ENCODE measurements at regions not wholly inside any gene's neighbourhood (a gene's known extent, or its start where the extent isn't known, plus 50 kb on each side); places are given as distances from the start of the nearest gene placed in this dataset.

GRCh38 chr11:122353561-122353960 is 237.5 kb upstream of the BLID start:
- Histone ChIP-seq H3K27me3 (no peaks in the 10 kb centered on the region), H3K9me3 (no peaks in the 10 kb centered on the region), H3K4me3 (no peak overlapping the region), H3K27ac (no peak overlapping the region), H3K4me1 (no peaks in the 10 kb centered on the region), H3K36me3 (replicated peaks in 1 of 2; ENCODE audit: insufficient read depth in 1 of 2, low read depth in 2 of 2) (no peaks in the 10 kb centered on the region)
- TF ChIP-seq POLR2A (IDR thresholded peaks at IDR 0.05): no peak
- no peak for TF ChIP-seq CTCF (IDR thresholded peaks at IDR 0.05)
- intact Hi-C loops (cut with DNase I): no loop called here
- ATAC-seq: no peak
- 86 to 92% methylated on average over 4 of the region's 4 CpGs for WGBS, 2 donors
- DNase-seq: no peak

GRCh38 chr11:122348659-122349409 is 232.8 kb upstream of the BLID start:
- Histone ChIP-seq H3K36me3 (replicated peaks in 1 of 2; ENCODE audit: insufficient read depth in 1 of 2, low read depth in 2 of 2) (no peaks in the 10 kb centered on the region), H3K27ac (no peak overlapping the region), H3K27me3 (no peaks in the 10 kb centered on the region), H3K9me3 (no peaks in the 10 kb centered on the region), H3K4me3 (no peak overlapping the region), H3K4me1 (no peaks in the 10 kb centered on the region)
- DNase-seq (no peak), ATAC-seq (no peak)
- TF ChIP-seq POLR2A (IDR thresholded peaks at IDR 0.05) (no peak), CTCF (IDR thresholded peaks at IDR 0.05) (no peak)
- intact Hi-C loops (cut with DNase I): no loop called here
- 88 to 91% methylated on average over 9 of the region's 9 CpGs for WGBS, 2 donors

GRCh38 chr11:122346006-122346405 is 230.0 kb upstream of the BLID start:
- no peak for ATAC-seq

GRCh38 chr11:122345586-122345985 is 229.6 kb upstream of the BLID start:
- TF ChIP-seq POLR2A (IDR thresholded peaks at IDR 0.05) (no peak), CTCF (IDR thresholded peaks at IDR 0.05) (no peak)
- Histone ChIP-seq H3K27ac (no peak overlapping the region), H3K36me3 (replicated peaks in 1 of 2; ENCODE audit: insufficient read depth in 1 of 2, low read depth in 2 of 2) (no peaks in the 10 kb centered on the region), H3K4me1 (no peaks in the 10 kb centered on the region), H3K9me3 (no peaks in the 10 kb centered on the region), H3K27me3 (no peaks in the 10 kb centered on the region), H3K4me3 (no peak overlapping the region)
- DNase-seq (no peak), ATAC-seq (no peak)
- intact Hi-C loops (cut with DNase I): no loop called here
- 90 to 92% methylated on average over 7 of the region's 7 CpGs for WGBS, 2 donors

More at GRCh38 chr11:122346006-122346405, 230.0 kb upstream of the BLID start:
- DNase-seq: no peak
- TF ChIP-seq POLR2A (IDR thresholded peaks at IDR 0.05) (no peak), CTCF (IDR thresholded peaks at IDR 0.05) (no peak)
- intact Hi-C loops (cut with DNase I): no loop called here
- no peaks in the 10 kb centered on the region for H3K9me3 ChIP-seq
- H3K4me3 ChIP-seq: no peak overlapping the region
- WGBS, 2 donors: 81 to 85% methylated on average over 2 of the region's 2 CpGs
- no peaks in the 10 kb centered on the region for H3K4me1 ChIP-seq
- no peaks in the 10 kb centered on the region for H3K36me3 ChIP-seq (replicated peaks in 1 of 2; ENCODE audit: insufficient read depth in 1 of 2, low read depth in 2 of 2)
- H3K27me3 ChIP-seq: no peaks in the 10 kb centered on the region
- H3K27ac ChIP-seq: no peak overlapping the region

- no peaks in the 10 kb centered on the region for H3K9me3 ChIP-seq
- no peak overlapping the region for H3K27ac ChIP-seq
- H3K4me3 ChIP-seq: no peak overlapping the region
- H3K4me1 ChIP-seq: no peaks in the 10 kb centered on the region
- intact Hi-C loops (cut with DNase I): no loop called here
- DNase-seq: no peak
- no peak for ATAC-seq
- WGBS, 2 donors: 49 to 53% methylated on average over 3 of the region's 3 CpGs
- no peaks in the 10 kb centered on the region for H3K27me3 ChIP-seq
- no peaks in the 10 kb centered on the region for H3K36me3 ChIP-seq (replicated peaks in 1 of 2; ENCODE audit: insufficient read depth in 1 of 2, low read depth in 2 of 2)
- TF ChIP-seq POLR2A (IDR thresholded peaks at IDR 0.05) (no peak), CTCF (IDR thresholded peaks at IDR 0.05) (no peak)
Measured at GRCh38 chr11:122344215-122344614, 228.2 kb upstream of the BLID start.

Data from body of pancreas (tissue), 4 donors.